GM12872 (cell line): ENCODE measurements at regions not wholly inside any gene's neighbourhood (a gene's known extent, or its start where the extent isn't known, plus 50 kb on each side); places are given as distances from the start of the nearest gene placed in this dataset.

Experiments
- TF ChIP-seq, protein P1 (sequence below): IDR thresholded peaks from 3 replicates; pipeline ENCODE4 v1.5.1; 2011; ENCODE audit warnings: low read depth, mild to moderate bottlenecking, low read length, moderate library complexity; ENCODE audit not compliant: insufficient read depth

DNA sequence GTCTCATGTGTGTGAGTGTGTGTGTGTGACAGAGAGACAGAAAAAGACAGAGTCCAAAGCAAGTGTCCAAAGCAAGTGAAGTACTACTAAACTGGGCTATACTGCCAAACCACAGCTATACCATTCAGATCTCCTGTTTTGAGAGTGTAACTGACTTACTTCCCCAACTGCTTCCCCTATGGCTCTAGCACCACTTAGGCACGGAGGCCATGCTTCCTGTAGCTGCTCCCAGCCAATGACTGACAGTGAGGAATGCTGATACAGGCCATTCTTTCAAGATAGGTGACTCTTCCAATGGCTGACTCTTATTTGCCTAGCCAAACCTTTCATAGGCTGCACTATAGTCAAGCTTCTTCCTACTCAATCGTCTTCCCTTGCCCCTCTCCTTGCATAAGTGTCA is 393.2 kb downstream of the BCAT1 start:
- TF ChIP-seq, protein P1, sequence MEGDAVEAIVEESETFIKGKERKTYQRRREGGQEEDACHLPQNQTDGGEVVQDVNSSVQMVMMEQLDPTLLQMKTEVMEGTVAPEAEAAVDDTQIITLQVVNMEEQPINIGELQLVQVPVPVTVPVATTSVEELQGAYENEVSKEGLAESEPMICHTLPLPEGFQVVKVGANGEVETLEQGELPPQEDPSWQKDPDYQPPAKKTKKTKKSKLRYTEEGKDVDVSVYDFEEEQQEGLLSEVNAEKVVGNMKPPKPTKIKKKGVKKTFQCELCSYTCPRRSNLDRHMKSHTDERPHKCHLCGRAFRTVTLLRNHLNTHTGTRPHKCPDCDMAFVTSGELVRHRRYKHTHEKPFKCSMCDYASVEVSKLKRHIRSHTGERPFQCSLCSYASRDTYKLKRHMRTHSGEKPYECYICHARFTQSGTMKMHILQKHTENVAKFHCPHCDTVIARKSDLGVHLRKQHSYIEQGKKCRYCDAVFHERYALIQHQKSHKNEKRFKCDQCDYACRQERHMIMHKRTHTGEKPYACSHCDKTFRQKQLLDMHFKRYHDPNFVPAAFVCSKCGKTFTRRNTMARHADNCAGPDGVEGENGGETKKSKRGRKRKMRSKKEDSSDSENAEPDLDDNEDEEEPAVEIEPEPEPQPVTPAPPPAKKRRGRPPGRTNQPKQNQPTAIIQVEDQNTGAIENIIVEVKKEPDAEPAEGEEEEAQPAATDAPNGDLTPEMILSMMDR = no peak

DNA sequence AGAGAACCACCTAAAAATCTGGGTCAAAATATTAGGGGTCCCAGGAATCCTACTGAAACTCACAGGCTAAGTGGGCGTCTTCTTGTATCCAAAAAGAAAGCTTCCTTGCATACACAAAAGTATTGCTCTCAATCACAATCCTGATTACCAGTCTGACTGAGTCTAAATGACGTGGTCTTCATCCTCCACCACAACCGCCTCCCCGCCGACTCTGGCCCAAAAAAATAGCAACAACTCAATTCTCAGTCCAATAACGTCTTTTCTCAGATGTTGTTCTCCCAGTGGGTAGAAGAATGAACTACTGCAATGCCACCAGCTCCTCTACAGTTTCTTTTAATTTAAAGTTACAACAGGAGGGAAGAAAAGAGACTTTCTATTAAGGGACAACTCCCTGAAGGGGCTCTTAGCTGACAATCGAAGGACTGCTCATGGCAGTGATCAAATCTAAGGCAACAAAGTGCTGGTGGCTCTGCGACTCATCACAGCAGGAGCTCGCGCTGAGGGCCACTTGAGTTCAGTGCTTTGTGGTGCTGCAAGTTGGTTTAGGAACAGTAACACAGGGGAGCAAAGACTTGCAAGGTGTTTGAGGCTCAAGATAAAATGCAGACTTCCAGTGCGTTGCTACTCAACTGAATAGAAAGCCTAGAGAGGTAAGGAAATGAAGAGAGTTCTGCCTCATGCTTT is 394.1 kb downstream of the BCAT1 start:
- TF ChIP-seq, protein P1 = no peak

DNA sequence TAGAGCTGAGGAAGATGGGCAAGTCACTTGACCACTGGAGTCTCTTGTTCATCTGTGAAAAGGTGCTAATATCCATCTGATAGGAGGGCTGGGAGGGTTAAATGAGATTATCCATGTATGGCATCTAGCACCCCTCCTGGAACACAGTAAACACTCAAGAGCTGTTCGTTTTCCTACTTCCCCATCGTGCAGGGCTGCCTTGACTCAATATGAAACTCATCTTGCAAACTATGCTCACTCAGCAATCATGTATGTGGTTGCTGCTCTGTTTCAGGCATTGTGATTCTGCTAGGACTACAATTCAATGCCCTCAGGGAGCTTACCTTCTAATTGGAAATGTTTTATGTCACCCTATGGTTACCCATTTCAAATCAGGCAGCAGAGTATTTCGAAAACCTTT is 395.6 kb downstream of the BCAT1 start:
- TF ChIP-seq, protein P1 = no peak

DNA sequence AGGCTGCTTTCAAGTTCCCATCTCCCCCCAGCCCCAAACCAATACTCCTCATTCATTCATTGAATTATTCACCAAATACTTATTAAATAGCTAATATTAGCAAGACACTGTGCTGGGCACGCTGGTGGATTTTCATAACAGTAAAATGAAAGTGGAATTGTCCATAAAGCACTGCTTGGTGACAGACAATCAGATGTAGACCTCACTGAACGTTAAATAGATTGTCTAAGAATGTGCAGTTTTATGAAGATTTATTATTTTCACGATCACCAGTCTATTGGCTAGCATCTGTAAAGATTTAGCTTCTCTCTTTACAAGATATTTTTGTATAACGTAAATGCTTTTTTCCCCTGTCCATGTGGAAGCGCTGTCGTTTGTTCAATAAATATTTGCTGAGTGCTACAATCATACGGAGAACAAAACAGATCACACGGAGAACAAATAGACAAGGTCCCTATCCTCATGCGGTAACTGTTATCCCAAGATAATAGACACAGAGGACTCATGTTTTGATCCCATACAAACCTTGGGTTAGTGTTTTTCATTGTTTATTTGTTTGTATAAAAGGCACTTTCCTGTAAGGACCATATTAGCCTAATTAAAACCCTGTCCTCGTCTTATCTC is 397.6 kb downstream of the BCAT1 start:
- TF ChIP-seq, protein P1 = no peak

DNA sequence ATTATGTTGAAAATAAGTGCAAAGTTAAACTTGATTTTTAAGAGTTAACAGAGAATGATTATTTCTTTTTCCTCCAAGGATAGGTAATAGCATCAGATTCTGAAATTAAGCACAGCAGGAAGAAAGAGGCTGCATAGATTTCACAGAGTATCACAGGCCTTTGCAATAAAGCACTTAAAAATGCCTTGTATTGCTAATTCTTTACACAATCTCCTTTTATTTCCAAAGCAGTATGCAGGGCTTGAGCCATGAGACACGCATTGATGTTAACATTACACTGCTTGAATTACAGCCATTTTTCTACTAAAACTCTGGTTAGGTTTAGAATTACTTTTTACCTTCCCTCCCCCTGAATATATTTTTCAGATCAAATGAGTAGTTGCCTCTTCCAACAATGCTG is 398.3 kb downstream of the BCAT1 start:
- TF ChIP-seq, protein P1 = no peak

DNA sequence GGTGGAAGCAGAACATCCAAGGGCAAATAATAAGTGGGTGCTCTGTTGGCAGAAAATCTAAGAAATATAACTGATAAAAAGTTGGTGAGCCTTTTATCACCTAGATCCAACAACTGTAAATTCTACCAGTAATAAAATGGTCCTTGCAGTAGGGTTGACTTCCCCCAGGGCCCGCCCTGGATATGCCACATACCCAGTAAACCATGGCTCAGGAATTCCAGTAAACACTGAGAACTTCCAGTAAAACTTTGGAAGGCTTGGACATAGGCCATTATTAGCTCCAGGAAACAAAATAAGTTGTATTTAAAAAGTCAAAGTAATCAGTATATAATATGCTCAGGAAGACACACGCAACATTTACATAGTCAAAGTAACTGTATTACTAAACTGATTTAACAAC is 402.2 kb downstream of the BCAT1 start:
- TF ChIP-seq, protein P1 = no peak

DNA sequence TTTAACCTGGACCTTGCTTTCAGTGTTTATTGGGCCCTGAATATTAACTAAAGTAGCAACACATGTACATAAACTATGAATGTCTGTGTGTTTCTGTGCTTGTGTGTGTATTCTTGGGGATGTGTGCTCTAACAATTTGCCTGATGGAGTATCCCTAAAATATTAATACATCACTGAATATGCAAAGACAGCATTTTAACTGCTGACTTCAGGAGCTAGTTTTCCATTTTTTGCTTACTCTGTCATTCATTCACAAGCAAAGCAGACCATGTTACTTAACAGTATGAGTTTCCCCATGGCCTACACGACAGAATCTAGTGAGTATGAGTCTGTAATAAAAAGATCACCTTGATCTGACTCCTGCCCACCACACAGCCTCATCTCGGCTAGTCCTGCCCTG is 402.8 kb downstream of the BCAT1 start:
- TF ChIP-seq, protein P1 = no peak
